Activated T-cell treated with anti-CD3 and anti-CD28 coated beads for 1 hour (primary cell): ENCODE measurements at regions not wholly inside any gene's neighbourhood (a gene's known extent, or its start where the extent isn't known, plus 50 kb on each side); places are given as distances from the start of the nearest gene placed in this dataset.
"Not testable (repeated sequence)": the region's sequence is repeated elsewhere in the genome, so short reads cannot be mapped to it uniquely, and the experiment has no call there.

Experiments used
- DNase-seq: peaks from one replicate; pipeline ENCODE4 v3.0.0-alpha.2; 2020; ENCODE audit warnings: low read depth

DNA sequence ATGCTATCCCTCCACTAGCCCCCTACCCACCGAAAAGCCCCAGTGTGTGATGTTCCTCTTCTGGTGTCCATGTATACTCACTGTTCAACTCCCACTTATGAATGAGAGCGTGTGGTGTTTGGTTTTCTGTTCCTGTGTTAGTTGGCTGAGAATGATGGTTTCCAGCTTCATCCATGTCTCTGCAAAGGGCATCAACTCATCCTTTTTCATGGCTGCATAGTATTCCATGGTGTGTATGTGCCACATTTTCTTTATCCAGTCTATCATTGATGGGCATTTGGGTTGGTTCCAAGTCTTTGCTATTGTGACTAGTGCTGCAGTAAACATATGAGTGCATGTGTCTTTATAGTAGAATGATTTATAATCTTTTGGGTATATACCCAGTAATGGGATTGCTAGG, 599.3 kb upstream of the B3GAT1 start:
- not testable (repeated sequence) for DNase-seq

DNA sequence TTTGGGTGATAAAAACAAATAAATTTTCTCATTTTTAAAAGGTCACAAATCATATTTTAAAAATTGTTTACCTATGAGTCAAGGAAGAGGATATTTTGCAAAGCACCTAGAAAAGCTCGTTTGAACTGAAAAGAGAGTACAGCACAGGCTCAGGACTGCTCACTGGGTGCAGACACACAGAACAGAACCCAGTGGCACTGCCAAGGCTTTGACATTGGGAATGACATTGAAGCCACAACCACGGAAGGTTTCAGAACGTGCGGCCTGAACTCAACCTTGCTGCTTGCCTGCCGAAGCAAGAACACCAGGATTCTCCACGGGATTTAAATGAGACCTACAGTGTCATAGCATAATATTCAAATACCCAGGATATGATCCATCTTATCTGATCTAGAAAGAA, 597.1 kb upstream of the B3GAT1 start:
- DNase-seq, result no peak

DNA sequence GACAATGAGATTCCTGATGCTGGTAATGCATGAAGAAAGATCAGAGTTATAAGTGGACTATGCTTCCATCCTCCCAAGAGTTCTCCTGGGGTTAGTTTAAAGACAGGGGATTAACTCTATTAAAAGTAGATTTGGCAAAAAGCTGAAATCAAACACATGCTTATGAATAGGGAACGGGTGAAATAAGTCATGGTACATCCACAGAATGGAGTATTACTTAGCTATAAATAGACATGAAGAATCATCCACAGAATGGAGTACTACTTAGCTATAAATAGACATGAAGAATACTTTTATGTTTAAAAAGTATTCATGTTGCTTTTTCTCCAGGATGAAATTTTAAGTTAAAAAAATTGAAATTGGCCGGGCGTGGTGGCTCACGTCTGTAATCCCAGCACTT, 596.4 kb upstream of the B3GAT1 start:
- DNase-seq, result no peak

DNA sequence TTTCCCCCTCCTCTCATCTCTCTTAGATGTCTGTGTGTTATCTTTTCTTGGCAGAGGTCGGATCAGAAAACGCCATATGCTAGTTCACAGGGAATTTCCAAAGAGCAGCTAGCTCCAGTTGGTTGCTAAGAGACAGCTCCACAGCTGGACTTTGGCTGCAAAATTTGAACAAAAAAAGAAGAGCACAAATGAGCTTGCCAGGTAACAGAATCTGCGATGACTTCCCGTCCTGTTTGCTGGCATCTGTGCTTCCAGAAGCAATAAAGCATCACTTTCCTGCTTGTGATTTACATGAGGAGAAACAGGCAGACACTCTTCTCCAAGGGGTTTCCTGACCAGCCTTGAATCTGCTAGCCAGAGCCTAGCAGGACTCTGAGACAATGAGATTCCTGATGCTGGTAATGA, 596.0 kb upstream of the B3GAT1 start:
- DNase-seq, result no peak

GRCh38 chr11:135006800-135007199, 594.8 kb upstream of the B3GAT1 start:
- no peak for DNase-seq

- no peak for DNase-seq
These were observed 592.5 kb upstream of the B3GAT1 start for GRCh38 chr11:135004495-135004894.

DNA sequence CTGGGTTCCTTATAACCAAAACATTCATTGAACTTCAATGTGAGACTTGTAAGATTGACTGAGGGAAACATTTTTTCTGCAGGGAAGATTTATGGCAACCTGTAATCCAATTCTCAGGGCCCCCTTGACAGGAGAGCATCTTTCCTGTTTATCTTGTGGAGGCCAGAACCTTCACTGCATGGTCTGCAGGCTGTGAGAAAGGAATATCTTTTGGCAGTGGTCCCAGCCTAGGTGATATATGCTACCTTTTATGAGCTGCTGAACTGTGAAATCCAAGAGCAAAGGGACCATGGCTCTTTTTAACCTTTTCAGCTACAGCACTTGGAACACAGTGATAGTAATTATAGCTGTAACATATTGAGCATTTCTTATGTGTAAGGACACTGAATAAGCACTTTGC, 590.2 kb upstream of the B3GAT1 start:
- no peak for DNase-seq

GRCh38 chr11:135001581-135001980, 589.5 kb upstream of the B3GAT1 start:
- DNase-seq, result no peak

- DNase-seq, result not testable (repeated sequence)
These were observed 589.0 kb upstream of the B3GAT1 start for GRCh38 chr11:135001065-135001464.

DNA sequence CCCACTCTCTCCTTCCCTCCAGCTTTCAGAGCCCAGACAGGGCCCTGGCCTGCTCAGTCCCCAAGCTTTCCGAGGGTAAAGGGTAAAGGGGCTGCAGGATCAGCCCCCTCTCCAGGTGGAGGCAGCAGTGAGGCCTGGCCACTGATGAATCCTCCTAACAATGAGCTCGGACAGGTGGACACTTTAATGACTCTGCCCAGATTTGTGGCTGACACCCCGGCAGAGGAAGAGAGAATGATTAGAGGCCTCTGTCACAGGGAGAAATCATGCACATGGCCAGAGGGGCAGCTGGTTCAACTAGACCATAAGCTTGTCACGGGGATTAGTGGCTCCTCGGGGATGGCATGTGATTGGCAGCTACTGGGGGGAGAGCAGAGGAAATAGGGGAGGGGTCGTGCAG, 587.5 kb upstream of the B3GAT1 start:
- no peak for DNase-seq

DNA sequence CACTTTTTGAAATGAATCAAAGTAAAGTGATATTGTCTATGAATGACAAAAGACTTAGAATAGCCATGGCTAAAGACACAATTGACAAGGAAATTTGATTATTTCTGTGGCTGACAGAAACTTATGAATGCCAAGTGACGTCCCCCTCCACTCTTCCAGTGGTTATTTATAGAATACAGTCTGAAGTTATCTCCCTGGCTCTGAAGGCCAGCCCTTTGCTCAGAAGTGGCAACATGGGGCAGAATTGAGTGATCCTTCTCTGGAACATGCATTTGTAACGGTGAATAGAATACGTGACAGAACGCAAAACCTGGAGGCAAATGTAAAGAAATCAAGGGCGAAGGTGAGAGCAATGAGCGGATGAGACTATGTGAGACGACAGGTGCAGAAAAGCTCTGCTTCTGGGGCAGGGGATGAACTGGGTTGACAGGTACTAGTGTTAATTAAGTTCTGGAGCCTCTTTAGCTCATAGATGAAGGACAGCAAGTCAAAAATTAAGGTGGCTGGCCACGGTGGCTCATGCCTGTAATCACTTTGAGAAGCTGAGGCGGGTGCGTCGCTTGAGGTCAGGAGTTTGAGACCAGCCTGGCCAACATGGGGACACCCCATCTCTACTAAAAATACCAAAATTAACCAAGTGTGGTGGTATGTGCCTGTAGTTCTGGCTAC, 585.7 kb upstream of the B3GAT1 start:
- DNase-seq, result no peak

- DNase-seq, result no peak
These were observed 583.7 kb upstream of the B3GAT1 start for GRCh38 chr11:134995741-134996140.

DNA sequence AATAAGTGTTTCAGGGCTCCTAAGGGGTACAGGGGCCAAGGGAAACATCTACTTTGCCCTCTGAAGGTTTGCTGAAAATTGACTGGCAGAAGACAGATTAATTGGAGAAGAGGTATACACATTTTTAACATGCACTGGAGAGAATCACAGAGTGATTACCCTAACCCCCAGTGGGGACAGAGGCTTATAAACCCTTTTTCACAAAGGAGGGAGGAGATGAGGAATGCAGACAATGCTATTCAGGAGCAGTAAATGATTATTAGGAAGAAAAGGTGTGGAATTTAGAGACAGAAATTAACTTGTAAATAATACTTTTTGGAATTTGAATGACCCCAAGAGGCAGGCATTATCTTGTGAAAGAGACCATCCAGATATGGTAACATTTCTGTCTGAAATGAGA, 582.4 kb upstream of the B3GAT1 start:
- DNase-seq, result no peak

GRCh38 chr11:134993691-134994243, 581.7 kb upstream of the B3GAT1 start:
- DNase-seq, result no peak

GRCh38 chr11:134992981-134993380, 580.9 kb upstream of the B3GAT1 start:
- no peak for DNase-seq

- no peak for DNase-seq
These were observed 576.5 kb upstream of the B3GAT1 start for GRCh38 chr11:134988495-134988894.

- DNase-seq, result no peak
These were observed 575.8 kb upstream of the B3GAT1 start for GRCh38 chr11:134987822-134988221.

GRCh38 chr11:134987223-134987768, 575.3 kb upstream of the B3GAT1 start:
- DNase-seq, result no peak

GRCh38 chr11:134984421-134984820, 572.4 kb upstream of the B3GAT1 start:
- no peak for DNase-seq

GRCh38 chr11:134982432-134982831, 570.4 kb upstream of the B3GAT1 start:
- not testable (repeated sequence) for DNase-seq

DNA sequence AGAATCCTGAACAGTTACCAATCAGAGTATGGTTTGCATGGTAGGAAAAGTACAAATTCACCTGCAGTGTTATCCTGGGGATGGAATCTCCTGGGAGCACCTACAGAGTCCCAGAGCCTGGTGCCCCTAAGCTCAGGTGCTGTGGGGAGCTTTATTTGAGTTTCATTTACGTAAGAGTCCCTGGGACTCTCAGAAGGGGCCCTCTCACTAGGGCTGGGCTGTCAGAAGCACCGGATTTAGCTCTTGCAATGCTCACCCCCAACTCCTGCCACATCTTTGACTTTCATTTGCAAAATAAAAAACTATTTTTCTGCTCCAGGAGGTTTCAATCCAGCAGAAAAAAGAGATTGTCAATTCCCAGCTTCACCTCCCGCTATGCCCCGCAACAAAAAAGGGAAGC, 569.8 kb upstream of the B3GAT1 start:
- no peak for DNase-seq

GRCh38 chr11:134980819-134981710, 569.0 kb upstream of the B3GAT1 start:
- no peak for DNase-seq

GRCh38 chr11:134979089-134979457, 567.0 kb upstream of the B3GAT1 start:
- DNase-seq, result not testable (repeated sequence)
